Mammary epithelial cell (primary cell): ENCODE measurements at regions not wholly inside any gene's neighbourhood (a gene's known extent, or its start where the extent isn't known, plus 50 kb on each side); places are given as distances from the start of the nearest gene placed in this dataset.

Experiments used
- EZH2 ChIP-seq: IDR thresholded peaks from 2 replicates; pipeline ENCODE4 v1.6.1; 2012; ENCODE audit warnings: low read length, inconsistent platforms, borderline replicate concordance
- TF ChIP-seq, protein P1 (sequence below), 2 donors: IDR thresholded peaks in 1 of 2; conservative IDR thresholded peaks in 1 of 2; 2 replicates each; pipeline ENCODE4 v1.5.1; 2011 to 2012; ENCODE audit warnings: inconsistent platforms in 2 of 2, low read length in 2 of 2, mild to moderate bottlenecking in 2 of 2, control low read depth in 1 of 2, low read depth in 1 of 2; ENCODE audit not compliant: insufficient read depth in 1 of 2; ENCODE audit errors: extremely low read depth in 1 of 2

DNA sequence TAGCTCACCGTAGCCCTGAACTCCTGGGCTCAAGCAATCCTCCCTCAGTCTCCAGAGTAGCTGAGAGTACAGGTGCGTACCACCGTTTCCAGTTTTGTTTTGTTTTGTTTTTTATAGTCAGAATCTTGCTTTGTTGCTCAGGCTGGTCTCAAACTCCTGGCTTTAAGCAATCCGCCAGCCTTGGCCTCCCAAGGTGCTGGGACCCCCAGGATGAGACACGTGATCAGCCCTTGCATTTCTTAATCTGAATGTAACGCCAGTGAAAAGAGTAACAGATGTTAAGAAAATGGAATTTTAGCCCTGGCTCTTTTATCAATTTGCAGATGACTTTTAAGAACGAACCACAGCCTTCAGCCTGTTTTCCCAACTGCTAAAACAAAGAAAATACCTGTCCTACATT lies 451.3 kb downstream of the SHQ1 start:
- TF ChIP-seq, protein P1, sequence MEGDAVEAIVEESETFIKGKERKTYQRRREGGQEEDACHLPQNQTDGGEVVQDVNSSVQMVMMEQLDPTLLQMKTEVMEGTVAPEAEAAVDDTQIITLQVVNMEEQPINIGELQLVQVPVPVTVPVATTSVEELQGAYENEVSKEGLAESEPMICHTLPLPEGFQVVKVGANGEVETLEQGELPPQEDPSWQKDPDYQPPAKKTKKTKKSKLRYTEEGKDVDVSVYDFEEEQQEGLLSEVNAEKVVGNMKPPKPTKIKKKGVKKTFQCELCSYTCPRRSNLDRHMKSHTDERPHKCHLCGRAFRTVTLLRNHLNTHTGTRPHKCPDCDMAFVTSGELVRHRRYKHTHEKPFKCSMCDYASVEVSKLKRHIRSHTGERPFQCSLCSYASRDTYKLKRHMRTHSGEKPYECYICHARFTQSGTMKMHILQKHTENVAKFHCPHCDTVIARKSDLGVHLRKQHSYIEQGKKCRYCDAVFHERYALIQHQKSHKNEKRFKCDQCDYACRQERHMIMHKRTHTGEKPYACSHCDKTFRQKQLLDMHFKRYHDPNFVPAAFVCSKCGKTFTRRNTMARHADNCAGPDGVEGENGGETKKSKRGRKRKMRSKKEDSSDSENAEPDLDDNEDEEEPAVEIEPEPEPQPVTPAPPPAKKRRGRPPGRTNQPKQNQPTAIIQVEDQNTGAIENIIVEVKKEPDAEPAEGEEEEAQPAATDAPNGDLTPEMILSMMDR (conservative IDR thresholded peaks at IDR 0.05 in 1 of 2, IDR thresholded peaks at IDR 0.05 in 1 of 2; ENCODE audit: extremely low read depth in 1 of 2, insufficient read depth in 1 of 2, low read depth in 1 of 2, low read length in 2 of 2) = no peak
- TF ChIP-seq EZH2 = no peak
